NCI-H69 (cell line): ENCODE measurements at regions not wholly inside any gene's neighbourhood (a gene's known extent, or its start where the extent isn't known, plus 50 kb on each side); places are given as distances from the start of the nearest gene placed in this dataset.

Source experiments
- DNase-seq: peaks from one replicate; lab custom pipeline; 2025; lab: John Stamatoyannopoulos, UW

DNA sequence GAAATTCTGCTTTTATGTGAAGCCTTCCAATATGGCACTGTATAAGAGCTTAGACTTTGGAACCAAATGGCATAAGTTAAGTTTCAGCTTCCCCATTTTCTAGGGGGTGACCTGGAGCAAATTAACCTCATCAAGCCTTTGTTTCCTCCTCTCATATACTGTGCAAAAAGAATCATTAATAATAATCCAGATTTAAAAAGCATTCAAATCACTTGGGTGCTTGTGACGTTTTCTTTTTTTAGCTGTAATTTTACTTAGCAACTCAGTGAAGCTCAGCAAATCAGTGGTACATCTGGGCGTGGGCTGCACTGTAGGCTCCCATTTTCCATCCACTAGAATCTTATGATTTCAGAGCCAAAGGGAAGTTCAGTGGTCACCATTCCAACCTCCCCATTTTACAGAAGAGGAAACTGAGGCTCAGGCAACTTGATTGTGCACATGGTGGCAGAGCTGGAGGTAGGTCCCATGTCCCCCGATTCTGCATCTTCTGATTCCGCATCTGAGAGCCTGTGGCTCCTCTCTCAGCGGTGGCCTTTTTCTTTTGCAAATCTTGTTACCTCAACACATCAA lies 131.2 kb downstream of the SNAPC1 start:
- DNase-seq: no peak

DNA sequence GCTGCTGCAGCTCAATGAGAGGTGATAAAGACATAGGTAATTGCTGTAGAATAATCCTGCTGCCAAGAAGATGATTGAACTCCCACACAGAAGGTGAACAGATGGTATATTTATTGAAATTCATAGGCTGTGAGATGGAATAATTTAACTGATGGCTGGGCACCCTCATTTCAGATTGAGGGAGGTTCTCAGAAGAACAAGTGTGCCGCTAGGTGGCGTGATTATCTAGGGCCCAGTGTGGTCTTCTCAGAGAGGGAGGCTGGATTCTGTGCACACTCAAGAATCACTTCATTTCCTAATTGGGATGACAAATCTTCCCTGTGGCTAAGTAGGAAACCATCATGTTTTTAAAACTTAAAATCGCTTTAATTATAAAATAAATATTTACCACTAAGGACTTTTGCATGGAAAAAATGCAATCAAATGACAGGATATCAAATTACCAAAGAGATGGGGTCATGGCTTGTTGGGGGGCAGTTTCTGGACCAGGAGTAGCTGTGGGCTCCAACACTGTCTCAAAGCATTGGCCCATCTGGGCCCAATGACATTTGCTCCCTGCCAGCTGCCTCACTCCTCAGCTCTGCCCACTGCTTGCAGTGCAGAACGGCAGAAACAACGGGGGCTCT lies 132.3 kb downstream of the SNAPC1 start:
- DNase-seq: peak; percentile 94

DNA sequence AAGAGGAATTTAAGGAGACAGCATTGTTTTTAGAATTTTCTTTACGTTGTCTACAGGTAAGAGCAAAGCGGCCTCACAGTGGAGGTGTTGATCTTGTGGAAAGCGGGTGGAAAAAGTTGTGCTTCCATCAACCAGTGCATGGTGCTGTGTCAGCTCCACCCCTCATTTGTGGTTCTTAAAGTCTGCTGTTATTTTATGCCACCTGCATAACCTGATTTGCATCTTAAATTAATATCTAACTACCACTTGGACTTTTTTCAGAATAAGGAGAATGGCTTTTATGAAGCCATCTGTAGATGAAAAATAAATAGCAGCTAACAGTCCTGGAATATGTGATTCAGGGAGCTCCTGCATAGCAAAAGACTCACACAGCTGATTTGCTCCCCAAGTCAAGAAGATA lies 135.1 kb downstream of the SNAPC1 start:
- DNase-seq: no peak

DNA sequence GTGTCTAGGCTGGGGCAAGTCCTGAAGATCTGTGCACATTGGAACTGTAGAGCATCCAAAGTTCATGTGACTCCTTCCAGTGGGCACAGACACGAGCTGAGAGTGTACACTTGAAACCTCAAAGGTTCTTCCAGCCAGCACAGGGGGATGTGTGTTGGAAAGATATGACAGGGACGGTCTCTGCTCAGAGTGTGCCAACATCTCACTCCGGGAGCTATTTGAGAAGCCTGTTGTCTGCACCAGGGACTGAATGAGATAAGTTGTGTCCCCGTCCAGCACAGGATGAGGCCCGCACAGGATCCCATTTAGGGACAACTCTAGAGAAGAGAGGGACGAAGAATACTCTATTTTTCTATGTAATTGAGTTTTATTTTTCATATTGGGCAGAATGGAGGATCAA lies 136.3 kb downstream of the SNAPC1 start:
- DNase-seq: no peak

DNA sequence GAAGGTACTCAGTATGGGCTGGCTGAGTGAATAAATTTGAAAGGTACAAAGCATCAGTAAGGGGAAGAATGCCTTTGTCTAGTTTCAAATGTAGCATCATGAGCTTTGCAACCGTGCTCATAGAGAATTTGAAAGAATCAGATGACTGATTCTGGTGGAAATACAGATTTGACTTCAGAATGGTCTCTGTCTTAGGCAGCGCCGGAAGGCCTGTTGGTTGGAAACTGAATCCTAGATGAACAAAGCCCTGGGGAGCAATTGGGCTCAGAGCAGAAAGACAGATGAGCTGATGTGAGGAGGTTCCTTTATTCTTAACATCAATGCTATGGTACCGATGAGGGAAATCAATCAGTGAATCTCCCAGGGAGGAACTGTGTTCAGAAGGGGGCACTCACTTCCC lies 137.3 kb downstream of the SNAPC1 start:
- peak; percentile 39 for DNase-seq

DNA sequence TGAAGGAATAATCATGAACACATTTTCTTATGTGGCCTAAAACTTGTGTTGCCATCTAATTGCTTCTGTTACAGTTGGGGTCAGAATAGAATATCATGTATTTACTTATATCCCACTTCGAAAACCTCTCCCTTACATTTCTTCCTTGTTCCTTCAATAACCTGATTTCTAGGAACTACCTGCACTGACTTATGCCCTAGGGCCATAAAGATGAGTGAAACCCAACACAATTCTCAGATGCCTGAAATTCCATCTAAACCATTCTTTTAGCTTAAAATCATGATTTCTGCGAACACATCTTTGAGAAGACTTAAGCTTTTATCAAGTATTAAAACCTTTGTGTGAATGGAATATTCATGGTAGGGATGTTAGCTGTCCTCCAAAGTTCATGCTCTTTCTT lies 142.7 kb downstream of the SNAPC1 start:
- DNase-seq: no peak

DNA sequence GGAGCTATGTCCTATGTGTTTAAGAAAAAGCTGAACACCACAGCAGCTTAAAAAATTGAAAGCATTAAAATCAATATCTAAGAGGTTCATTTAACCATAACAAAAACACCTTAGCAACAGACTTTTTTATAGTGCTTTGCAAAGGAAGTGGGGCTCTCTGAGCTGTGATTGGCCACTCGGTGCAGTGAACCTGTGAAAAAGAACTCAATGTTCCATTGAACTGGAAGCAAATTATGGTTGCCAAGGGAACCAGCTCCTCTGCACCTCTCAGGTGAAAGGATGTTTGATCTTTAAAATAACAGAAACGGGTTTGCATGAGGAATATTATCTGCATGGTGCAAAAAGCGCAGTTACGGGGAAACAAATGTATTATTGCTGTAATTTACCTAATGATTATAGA lies 149.4 kb downstream of the SNAPC1 start:
- DNase-seq: peak; percentile 75

DNA sequence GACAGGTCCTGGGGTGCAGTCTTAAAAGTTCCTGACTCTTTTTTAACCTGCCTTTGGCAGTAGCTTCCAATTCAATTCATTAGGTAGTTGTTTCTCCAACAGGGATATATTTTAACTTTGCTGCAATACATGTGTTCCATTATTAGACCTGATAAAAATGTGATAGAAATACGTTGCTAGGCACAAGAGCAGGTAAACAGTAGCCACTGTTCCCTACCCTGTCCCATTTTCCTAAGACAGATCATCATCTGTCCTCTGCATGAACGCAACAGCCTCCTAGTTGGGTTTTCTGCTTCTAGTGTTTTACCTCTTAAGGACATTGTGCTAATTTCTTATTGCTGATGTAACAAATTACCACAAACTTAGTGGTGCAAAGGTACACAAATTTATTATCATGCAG lies 156.8 kb downstream of the SNAPC1 start:
- DNase-seq: no peak

DNA sequence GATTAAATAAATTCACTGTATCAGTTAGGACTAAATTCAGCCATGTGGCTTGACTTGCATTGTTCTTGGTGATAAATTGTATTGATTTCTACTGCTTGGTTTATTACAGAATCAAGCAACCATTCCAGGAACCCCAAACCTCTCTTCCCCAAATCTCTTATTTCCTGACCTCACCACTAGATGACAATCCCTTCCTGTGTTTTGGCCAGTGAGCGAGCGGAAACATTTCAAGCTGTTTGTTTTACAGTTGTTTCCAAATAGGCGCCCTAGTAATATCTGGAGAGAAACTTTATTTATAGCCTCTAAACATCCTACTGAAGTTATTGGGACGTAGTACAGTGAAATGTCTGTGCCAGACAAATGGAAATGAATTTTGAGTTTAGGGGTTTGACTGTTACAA lies 161.1 kb downstream of the SNAPC1 start:
- peak; percentile 36 for DNase-seq

DNA sequence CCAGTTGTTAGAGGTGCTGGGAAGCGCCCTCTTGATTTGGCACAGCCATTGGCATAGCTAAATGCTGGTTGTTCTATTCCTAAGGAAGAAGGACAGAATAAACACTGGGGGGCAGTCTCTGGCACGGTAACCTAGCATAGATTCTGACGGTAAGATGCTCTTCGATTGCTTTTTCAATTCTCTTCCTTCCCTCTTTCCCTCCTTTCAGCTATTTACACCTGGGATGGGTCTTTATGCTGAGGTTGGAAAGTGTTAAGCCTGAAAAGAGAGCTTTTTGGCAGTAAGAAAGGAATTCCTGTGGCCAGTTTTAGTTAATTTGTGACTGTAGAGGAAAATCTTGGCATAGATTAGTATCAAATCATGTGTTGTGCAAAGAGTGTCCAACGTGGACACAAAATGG lies 162.8 kb downstream of the SNAPC1 start:
- peak; percentile 69 for DNase-seq

DNA sequence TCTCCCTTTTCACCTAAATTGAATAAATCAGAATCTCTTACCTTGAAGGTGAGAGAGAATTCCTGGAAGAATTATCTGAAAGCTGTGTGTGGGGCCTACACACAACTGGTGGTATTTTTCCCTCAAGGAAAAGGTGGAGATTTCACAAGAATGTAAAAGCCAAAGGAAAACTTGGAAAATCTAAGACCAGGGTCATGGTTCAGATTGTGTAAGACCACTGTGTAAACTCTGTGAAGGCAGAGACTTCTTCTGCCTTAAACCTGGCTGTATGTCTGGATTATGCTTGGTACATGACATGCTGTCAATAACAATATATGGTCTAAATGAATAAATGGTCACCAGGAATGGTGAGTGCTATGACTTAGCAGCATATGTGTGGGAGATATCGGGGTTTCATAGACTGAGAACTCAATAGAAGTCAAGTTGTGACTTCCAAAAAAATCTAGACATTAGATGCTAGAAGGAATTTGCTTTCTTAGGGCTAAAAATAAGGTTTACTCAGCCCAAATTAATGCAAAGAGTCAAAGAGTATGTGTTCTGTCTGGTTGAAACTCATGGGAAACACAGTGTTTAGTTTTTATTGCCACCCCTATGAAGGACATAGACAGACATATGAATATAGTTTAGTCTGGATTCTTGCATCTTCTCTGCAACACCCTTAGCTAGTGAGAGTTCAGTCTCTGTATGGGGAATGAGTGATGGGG lies 163.7 kb downstream of the SNAPC1 start:
- DNase-seq: no peak

DNA sequence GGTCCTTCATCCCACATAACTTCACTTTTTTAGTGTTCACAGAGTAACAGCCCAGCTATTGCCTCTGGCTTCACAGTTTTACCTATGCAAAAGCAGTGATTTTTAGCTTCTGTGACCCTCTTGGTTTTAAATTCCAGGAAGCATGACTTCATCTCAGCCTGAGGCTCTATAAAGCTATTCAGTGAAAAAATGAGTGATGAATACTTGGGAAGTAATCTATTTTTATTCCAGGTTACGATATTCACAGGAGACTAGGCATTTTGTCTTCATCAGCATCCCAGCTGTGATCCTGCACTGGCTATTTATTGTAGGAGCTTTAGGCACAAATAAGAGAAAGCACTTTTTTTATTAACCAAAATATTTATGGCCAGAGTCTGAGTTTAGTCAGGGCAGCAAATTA lies 164.8 kb downstream of the SNAPC1 start:
- DNase-seq: peak; percentile 63

DNA sequence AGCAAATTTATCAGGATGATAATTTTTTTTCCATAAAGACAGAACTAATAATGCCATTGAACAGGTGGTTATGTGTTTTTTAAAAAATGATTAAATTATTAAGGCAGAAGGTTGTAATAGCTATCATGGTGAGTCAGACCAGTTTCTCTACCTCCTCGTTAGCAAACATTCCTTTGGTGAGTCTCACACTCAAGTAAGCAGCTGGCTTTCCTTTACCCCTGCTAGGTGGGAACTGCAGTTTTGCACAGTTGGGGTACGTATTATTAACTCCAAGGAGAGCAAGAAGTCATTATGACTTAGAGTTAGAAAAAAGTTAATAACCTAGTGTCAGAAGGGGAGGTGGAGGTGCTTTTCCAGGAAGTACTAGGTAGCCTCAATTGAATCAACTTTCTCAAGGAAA lies 165.3 kb downstream of the SNAPC1 start:
- DNase-seq: peak; percentile 43

DNA sequence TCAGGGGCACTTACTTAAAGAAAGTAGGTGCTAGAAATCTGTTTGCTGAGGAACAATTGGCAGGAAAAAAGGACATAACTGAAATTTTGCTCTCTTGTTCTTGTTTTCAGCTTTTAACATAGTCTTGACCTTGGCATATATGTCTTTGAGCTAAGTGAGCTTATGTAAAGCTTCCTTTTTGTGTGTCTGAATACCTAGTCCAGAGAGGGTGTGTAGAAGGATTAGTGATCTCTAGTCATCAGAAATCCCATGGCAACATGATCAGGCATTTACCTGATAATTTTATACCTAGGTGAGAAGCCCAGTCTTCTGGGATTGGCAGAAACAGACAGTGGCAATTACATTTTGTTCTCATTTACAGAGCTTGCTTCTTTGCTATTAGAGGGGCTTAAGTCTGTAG lies 166.1 kb downstream of the SNAPC1 start:
- no peak for DNase-seq

DNA sequence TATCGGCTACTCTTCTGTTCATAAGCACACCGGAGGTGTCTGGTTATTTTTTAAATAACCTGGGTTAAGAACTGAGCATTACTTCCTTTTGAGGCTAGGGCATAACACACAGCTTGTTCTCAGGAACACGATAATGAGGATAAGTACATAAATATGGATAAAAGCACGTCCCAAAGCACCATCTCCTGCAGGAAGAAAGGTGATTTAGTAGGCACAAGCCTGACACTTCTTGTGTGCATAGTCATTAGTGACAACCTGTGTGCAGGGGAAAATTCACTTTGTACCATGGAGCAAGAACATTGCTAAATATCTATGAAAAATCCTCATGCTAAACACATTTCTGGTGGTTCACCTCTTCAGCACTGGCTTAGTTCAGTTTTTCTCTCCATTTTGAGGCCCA lies 166.5 kb downstream of the SNAPC1 start:
- peak; percentile 49 for DNase-seq

DNA sequence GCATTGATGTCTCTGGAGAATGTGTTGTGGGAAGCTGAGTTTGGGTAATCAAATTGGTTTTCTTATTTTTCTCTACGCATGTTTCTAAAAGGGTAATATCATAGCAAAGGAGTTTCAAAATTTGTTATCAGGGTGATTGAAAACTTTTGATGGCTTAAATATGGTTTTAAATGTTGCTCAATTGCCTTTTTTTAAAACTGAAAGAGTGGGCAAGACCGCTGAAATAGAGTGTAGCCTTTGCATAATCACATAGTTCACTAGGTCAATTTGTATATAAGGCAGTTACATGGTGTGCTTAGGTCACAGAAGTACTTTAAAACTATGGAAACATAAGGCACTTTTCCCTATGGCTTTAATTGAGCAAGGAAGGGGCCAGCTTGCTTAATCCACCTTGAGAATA lies 167.4 kb downstream of the SNAPC1 start:
- no peak for DNase-seq

DNA sequence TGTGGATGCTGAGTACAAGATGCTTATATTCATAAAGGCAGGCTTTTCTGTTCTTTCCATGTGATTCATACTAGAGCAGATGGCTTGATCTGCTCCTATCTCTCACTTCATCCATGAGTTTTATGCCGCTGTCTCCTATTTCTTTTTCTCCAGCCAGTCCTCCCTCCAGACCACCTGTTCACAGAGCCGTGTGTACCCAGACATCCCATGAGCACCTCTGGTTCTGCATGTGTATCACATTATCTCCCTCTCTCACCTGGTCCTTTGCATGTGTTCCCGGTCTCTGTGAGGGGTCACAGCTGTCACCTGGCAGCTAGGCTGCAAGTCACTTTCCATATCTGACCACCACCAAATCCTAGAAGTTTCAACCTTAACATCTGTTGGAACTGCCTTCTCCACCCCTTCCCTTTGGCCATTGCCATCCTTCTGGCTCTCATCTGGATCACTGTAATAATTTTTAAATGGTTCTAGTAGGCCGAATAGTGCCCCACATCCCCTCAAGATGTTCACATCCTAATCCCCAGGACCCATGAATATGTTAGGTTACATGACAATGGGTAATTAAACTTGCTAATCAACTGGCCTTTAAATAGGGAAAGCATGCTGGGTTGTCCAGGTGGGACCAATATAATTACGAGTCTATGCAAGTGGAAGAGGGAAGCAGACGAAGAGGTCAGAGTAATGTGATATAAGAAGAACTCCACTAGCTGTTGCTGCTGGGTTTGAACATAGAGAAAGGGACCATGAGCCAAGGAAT lies 168.1 kb downstream of the SNAPC1 start:
- peak; percentile 85 for DNase-seq

DNA sequence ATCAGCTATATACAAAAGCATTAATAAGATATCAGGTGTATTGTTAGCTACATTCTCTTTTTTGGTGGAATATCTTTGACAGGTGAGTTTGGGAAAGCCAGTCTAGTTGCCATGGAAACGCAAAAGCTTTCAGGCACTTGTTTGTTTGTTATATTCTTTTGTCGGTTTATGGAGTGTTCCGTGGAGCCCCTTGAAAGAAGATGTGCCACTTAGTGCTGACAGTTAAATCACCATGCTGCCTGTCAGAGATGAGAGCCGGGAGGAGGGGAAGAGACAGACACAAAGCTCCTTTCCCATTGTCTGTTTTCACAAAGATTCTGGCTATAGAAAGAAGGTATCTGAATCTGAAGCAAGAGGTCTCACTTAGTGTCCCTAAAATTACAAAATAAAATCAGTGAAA lies 170.8 kb downstream of the SNAPC1 start:
- DNase-seq: peak; percentile 13

DNA sequence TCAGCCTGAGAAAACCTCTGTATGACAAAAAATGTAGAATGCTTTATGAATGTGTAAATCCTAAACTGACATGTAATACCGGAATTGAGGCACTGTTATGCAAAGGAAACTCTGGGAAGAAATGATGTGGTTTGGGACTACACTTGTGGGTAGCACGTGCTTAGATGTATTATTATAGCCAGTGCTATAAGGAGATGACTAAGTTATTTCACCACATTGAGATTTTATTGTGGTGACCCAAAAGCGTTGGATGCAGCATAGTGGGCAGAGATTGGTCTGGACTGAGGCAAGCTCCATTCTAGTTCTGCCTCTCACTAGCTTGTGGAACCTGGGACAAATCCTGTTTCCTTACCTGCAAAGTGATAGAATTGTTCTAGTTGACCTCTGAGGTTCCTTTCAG lies 172.2 kb downstream of the SNAPC1 start:
- DNase-seq: no peak

DNA sequence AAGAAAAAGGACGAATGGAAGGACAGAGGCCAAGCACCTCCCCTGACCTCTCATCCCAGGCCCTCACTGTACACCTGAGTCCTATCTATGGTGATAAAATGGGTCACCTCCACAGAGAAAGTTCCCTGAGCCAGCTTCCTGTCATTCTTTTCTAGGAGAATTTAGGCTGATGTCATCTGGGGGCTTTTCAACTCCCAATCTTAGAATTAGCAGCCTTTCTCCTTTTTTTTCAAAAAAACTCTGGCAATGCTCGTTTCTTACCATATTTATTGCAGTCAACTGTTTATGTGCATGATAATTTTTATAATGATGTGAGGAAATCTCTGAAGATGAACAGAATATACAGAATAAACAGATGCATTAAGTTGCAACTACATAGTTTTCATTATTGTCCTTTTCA lies 177.6 kb downstream of the SNAPC1 start:
- no peak for DNase-seq

DNA sequence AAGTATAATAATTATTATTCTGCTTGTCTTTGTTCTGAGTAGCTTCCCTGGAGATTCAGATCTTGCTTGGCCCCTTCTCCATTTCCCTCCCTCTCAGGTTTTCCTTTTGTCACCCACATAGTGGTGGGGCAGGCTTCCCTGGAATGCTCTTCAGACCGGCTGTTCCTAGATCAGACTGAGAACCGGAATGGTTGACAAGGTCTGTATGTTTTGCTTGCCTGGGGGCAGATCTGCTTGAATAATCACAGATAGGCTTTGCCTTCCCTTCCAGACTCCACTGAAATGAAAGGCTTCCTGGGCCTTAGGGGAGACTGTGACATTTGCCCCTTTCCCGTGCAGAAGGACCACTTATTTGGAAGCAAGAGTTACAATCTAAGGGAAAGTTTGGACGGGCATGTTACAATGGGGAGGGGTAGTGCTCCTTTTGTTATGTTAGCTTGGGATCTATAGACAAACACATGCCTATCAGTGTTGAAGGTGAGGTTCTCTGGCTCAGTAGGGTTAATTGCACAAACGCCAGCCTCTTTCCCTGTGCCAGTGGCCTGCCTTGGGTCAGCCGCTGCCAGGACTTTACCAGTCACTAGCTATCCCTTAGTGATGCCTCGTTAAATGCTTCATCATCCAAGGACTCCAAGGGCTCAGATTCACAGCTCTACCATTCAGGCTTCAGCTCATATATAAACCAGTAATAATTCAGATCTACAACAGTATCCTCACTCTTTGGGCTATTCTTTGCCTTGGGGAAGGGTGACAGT lies 178.6 kb downstream of the SNAPC1 start:
- DNase-seq: peak; percentile 67

DNA sequence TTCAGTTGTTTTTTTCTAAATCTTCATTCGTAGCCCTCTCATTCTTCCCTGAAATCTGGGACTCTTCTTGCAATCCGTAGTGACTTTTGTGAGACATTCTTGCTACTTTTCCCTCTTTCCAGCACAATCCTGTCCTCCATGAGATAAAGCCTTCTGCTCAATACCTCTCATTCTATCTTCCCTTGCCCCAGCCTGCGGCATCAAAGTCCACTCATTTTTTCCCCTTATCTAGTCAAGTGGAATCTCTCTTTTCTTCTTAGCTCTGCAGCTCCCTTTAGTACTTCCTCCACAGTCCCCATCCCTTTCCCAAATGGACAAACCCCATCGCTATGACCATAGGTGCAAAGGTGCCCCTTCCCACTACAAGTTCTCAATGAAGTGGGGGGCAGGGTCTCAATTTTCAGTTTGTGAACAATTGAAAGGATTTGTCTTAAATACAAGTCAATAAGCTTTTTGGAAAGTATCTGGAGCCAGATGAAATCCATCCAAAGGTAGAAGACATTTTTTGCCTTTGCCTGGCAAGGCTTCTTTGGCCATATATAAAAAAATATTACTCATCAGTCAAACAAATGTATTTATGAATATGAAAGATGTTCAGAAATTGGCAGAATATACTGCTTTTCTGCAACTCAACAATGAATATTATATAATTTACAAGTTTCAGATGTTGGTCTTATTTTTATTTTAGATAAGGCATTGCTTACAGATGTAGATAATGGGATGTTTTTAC lies 179.4 kb downstream of the SNAPC1 start:
- no peak for DNase-seq
